ENCODE measurements at regions not wholly inside any gene's neighbourhood (a gene's known extent, or its start where the extent isn't known, plus 50 kb on each side); places are given as distances from the start of the nearest gene placed in this dataset.

GRCh38 chr13:74032325-74032724, 101.9 kb downstream of the KLF12 start:
- TF ChIP-seq POLR2AphosphoS5 (IDR thresholded peaks at IDR 0.05) (no peak), CTCF (IDR thresholded peaks at IDR 0.05) (no peak), EP300 (IDR thresholded peaks at IDR 0.05) (no peak), POLR2A (IDR thresholded peaks at IDR 0.05; ENCODE audit: low read depth) (no peak)

Data from esophagus muscularis mucosa (tissue), 4 donors.